Esophagus squamous epithelium (tissue), 4 donors: ENCODE measurements at regions not wholly inside any gene's neighbourhood (a gene's known extent, or its start where the extent isn't known, plus 50 kb on each side); places are given as distances from the start of the nearest gene placed in this dataset.

Source experiments
- CTCF ChIP-seq, 6 experiments: fragments of 450-650 bp in 4 of 6; fragments of 200-600 bp in 2 of 6; sonication (generic) in 2 of 6; IDR thresholded peaks; one replicate each; pipeline ENCODE4 v1.5.1; 2016 to 2019; ENCODE audit warnings: antibody characterized with exemption in 6 of 6, mild to moderate bottlenecking in 4 of 6, moderate library complexity in 4 of 6
- POLR2A ChIP-seq, 4 donors: fragments of 450-650 bp; IDR thresholded peaks; one replicate each; pipeline ENCODE4 v1.6.1; 2017; ENCODE audit warnings: antibody characterized with exemption in 4 of 4, mild to moderate bottlenecking in 4 of 4, moderate library complexity in 3 of 4

DNA sequence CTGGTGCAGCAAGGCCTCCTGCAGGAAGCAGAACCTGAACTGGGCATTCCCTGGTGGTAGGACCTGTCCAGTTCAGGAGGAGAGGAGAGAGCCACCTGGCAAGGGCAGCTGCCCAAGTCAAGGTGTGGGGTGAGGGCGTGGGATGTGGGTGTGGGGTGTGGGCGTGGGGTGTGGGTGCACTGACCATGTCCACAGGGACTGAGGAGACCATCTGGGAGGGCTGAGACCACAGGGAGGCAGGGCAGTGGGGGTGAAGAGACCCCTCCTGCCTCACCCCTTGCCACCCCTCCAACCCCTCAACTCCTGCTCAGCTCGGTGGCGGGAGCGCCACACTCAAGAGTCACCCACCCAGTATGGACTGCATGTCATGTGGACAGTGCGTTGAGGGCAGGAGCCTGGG is 117.9 kb downstream of the CPZ start:
- TF ChIP-seq CTCF (IDR thresholded peaks at IDR 0.05), result no peak
- no peak for TF ChIP-seq POLR2A (IDR thresholded peaks at IDR 0.05)
